SIG-M5 treated with dmso at 0.1 percent for 504 hours (cell line): ENCODE measurements at regions not wholly inside any gene's neighbourhood (a gene's known extent, or its start where the extent isn't known, plus 50 kb on each side); places are given as distances from the start of the nearest gene placed in this dataset.
"Not testable (repeated sequence)": the region's sequence is repeated elsewhere in the genome, so short reads cannot be mapped to it uniquely, and the experiment has no call there.

Experiments
- DNase-seq: peaks from one replicate; lab custom pipeline; 2025; ENCODE audit not compliant: unreplicated experiment; lab: John Stamatoyannopoulos, UW

GRCh38 chr20:54792688-54793087 is 317.3 kb downstream of the DOK5 start:
- DNase-seq: no peak

- not testable (repeated sequence) for DNase-seq
Observed at GRCh38 chr20:54788260-54788659, 312.9 kb downstream of the DOK5 start.

GRCh38 chr20:54782758-54783157 is 307.4 kb downstream of the DOK5 start:
- DNase-seq: not testable (repeated sequence)

- DNase-seq: no peak
Observed at GRCh38 chr20:54774426-54774825, 299.0 kb downstream of the DOK5 start.

DNA sequence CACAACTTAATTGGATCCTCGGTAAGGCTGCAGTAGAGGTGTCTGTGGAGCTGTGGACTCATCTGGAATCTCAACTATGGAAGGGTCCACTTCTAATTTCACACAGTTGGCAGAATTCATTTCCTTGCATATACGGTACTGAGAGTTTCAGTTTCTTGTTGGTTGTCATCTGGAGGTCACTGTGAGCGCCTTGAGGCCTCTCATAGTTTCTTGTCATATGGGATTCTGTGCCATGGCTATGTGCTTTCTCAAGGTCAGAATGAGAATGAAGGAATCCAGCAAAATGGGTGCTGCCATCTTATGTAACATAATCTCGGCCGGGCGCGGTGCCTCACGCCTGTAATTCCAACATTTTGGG is 298.2 kb downstream of the DOK5 start:
- DNase-seq: no peak

- DNase-seq: no peak
Observed at GRCh38 chr20:54772893-54773642, 297.7 kb downstream of the DOK5 start.

DNA sequence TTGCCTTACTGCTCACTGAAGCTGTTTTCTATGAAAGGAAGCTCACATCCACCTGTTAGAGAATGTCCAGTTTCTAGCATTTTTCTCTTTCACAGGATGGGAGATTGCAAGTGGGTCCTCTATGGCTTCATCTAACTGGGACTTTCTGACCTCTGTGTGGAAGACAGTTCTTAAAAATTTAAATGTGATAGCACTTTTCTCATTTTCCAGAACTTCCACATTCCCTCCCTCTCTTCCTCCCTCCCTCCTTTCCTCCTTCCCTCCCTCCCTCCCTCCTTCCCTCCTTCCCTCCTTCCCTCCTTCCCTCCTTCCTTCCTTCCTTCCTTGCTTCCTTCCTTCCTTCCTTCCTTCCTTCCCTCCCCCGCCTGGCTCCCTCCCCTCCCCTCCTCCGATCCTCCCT is 291.1 kb downstream of the DOK5 start:
- no peak for DNase-seq

GRCh38 chr20:54763366-54763765 is 288.0 kb downstream of the DOK5 start:
- no peak for DNase-seq

DNA sequence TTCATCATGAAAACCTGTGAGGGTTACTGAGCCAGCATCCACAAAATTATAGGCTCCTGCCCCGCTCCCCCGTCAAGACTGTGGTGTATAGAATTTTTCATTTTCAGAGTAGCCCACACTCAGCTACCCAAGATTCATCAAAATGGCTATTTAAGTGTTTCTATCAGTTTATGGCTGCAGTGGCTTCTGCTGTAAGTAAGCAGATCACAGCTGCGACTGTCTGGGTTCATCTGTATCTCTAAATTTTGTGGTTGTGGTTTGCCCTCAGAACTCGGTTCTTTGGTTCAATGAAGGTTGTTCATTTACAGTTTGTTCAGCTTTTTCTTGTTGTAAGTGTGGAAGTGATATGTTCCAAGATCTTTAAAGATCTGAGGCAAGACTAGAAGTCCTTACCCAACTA is 284.2 kb downstream of the DOK5 start:
- no peak for DNase-seq

GRCh38 chr20:54746796-54747195 is 271.4 kb downstream of the DOK5 start:
- DNase-seq: no peak

- DNase-seq: no peak
Observed at GRCh38 chr20:54745780-54746179, 270.4 kb downstream of the DOK5 start.

GRCh38 chr20:54744097-54744496 is 268.7 kb downstream of the DOK5 start:
- DNase-seq: no peak

DNA sequence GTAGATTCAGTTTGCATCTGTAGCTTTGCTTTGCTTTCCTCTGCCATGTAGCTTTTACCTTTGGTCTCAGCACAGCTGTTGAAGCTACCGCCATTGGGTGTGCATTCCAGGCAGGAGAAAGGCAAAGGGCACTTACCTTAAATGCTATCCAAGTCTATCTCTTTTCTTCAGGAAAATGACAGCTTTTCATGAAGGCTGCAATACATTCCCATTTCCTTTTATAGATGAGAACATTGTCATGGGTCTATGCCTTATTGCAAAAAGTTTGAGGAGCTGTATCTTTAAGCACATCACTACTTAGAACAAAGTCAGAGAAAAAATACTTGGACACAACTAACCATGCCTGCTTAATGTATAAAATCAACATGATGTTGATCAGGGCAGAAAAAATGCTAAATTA is 266.8 kb downstream of the DOK5 start:
- DNase-seq: no peak

- DNase-seq: no peak
Observed at GRCh38 chr20:54736421-54736820, 261.0 kb downstream of the DOK5 start.

GRCh38 chr20:54733687-54734086 is 258.3 kb downstream of the DOK5 start:
- DNase-seq: no peak

GRCh38 chr20:54727490-54727889 is 252.1 kb downstream of the DOK5 start:
- no peak for DNase-seq

DNA sequence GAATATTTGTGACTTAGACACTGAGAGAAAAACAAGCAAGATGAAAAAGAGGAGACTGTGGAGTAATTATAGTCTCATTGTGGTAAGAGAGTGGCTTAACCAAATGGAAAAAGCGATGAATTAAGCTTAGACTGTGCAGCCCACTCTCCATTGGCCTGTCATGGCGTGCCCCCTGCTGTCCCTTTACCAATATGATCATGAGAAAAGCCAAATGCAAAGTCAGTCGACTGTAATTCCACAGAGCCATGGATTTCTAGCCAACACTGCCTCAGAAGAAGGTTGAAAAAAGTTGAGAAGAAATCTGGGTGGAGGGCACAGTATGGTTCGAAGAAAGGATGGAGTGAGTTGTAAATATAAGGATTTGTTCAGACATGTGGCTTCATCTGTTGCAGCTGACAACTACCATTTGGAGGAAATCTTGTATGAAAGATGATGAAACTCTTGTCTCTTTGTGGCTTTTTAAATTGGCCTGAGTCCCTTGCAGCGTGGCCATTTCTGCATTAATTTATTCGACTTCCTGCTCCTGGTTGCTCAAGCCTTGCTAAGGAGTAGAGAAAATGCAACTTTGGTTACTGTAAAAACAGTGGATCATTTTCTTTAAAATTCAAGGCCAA is 251.4 kb downstream of the DOK5 start:
- DNase-seq: no peak

GRCh38 chr20:54725266-54725665 is 249.9 kb downstream of the DOK5 start:
- DNase-seq: not testable (repeated sequence)

DNA sequence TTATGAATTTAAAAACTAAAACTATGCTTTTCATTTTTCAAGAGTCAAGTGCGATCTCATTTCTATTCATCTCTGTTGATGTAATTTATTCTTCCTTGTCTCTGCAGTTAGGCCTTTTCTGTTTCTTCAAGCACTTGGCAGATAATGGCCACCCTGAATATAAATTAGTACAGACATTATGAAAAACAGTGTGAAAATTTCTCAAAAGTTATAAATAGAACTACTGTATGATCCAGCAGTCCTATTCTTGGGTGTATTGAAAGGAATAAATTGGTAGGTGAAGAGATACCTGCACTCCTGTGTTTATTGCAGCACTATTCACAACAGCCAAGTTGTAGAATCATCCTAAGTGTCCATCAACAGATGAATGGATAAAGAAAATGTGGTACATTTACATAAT is 248.3 kb downstream of the DOK5 start:
- DNase-seq: no peak

DNA sequence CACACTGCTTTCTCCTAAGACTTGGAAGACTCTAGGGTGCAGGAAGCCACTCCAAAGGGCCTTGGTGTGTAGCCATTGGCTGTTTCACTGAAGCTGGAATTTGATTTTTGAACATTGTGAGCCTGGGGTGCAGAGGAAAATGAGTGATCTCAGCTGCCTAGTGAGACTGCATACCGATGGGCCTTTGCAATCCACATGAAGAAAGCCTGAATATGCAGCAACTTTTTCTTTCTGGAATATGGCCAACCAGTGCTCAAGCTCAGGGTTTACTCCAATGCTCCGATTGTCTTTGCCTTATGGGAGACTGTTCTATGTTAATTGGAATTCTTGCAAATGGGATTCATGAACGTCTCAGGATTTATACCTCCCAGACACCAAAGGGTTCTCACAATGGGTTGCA is 242.6 kb downstream of the DOK5 start:
- no peak for DNase-seq

DNA sequence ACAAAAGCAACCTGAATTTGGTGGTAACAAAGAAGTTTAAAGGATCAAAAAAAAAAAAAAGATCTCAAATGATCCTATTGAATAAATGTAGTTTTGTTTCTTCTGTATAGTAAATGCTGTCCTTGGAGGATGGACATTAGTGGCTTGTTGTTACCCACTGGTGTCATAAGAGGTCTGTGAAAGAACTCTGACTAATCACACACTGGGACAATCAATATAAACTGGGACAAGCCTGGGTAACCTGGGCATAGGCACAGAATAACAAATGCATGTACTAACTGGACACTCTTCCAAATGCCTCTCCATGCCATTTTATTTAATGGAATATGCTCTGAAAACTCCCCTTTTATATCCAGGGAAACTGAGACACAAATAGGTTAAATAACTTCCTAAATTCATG is 241.4 kb downstream of the DOK5 start:
- DNase-seq: no peak

DNA sequence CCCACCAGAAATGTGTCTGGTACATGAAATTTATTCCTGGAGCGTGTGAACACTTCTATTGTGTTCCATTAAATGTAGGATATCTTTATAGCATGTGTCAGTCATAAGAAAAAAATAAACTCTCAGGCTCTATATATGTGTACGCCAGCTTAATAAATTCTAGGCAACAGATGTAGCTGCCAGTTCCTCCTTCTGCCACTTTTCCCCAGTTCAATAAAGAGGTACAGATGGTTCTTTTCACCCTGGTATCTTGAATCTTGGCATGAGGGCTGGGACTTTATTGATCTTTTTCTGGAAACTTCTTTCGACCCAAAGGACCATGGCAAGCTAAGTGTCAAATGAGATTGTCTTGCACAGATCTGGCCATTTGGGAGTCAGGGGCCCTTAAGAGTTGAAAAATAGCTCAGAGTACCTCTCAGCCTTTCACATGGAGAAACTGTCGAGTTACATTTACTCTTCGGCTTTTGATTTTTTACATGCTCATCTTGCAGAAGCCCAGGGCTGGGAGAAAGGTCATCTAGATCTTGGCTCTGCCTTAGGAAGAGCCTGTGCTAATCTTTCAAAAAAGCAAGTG is 240.9 kb downstream of the DOK5 start:
- DNase-seq: no peak

DNA sequence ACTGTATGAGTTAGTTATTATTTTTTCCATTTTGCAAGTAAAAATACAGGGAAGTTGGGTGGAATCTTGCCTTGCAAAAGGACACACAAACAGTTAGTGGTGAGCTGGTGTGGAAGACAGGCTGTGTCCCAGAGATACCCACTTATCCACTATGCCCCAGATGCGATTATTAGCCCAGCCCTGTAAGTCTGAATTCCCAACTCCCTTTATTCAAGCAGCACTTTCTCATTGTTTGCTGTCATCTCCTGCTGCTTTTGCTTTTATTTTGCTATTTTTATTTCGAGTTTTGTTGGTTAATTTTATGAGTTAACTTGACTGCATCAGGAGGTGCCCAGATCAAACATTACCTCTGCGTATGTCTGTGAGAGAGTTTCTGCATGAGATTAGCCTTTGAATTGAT is 239.4 kb downstream of the DOK5 start:
- DNase-seq: no peak
